ENCODE measurements at regions not wholly inside any gene's neighbourhood (a gene's known extent, or its start where the extent isn't known, plus 50 kb on each side); places are given as distances from the start of the nearest gene placed in this dataset.
A peak's percentile ranks its signal among the peaks of the same experiment; 100 is the strongest.

DNA sequence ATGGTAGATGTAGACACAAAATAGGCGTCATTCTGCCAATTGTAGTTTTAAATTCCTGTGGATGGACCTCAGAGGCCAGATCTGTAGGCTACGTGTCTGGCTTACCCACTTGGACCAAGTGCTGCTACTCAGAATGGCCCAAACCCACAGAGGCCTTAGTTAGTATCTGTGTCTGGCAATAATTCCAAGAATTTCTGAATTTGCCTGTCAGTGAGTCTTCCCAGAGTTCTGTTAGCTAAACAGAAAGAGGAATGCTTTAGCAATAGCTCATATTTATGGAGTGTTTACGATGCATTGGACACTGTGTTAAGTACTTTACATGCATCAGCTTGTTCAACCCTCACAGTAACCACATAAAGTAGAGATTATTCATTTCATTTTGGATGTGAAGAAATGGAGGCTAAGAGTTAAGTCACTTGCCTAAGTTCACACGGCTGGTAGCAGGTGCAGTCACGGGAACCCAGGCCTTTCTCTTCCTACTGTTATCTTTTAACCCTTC, 231.8 kb downstream of the PTEN start:
- Histone ChIP-seq H3K4me3 (no peak overlapping the region), H3F3A (ENCODE audit: insufficient read depth) (peaks cover 15% of the 10 kb centered on the region; the same call in 1 of the 2 replicates), H3K36me3 (ENCODE audit: low read depth) (no peaks in the 10 kb centered on the region), H3K79me2 (ENCODE audit: insufficient read depth) (no peaks in the 10 kb centered on the region), H3K27me3 (replicated peaks; ENCODE audit: insufficient read depth) (no peaks in the 10 kb centered on the region), H3K4me1 (ENCODE audit: insufficient read depth) (no peaks in the 10 kb centered on the region), H3K27ac (no peak overlapping the region), H3K4me2 (ENCODE audit: unreplicated experiment) (no peak overlapping the region), H3K9ac (no peak overlapping the region), H3K9me2 (ENCODE audit: insufficient read depth) (no peaks in the 10 kb centered on the region), H2AFZ (no peak overlapping the region), H4K20me1 (ENCODE audit: insufficient read depth) (no peaks in the 10 kb centered on the region), H3K9me3 (ENCODE audit: low read depth) (no peaks in the 10 kb centered on the region)
- DNase-seq: peak; percentile 67
- TF ChIP-seq EZH2phosphoT487 (IDR thresholded peaks at IDR 0.05; ENCODE audit: insufficient read depth, low read depth) (peak; percentile 100), EZH2 (IDR thresholded peaks at IDR 0.05; ENCODE audit: insufficient read depth, poor library complexity, severe bottlenecking) (no peak)
- in situ Hi-C loops (cut with MboI): no loop called here
- WGBS, 2 experiments (ENCODE audit: low coverage in 1 of 2, low lambda C conversion rate in 2 of 2, missing lambda C conversion rate in 2 of 2): 53 to 57% methylated on average over 5 of the region's 5 CpGs

- Histone ChIP-seq H3F3A (ENCODE audit: insufficient read depth) (peaks cover 15% of the 10 kb centered on the region; the same call in 1 of the 2 replicates), H3K9me3 (ENCODE audit: low read depth) (no peaks in the 10 kb centered on the region), H4K20me1 (ENCODE audit: insufficient read depth) (no peaks in the 10 kb centered on the region), H3K9me2 (ENCODE audit: insufficient read depth) (no peaks in the 10 kb centered on the region), H3K27ac (no peak overlapping the region), H3K4me3 (no peak overlapping the region), H3K79me2 (ENCODE audit: insufficient read depth) (no peaks in the 10 kb centered on the region), H3K4me2 (ENCODE audit: unreplicated experiment) (no peak overlapping the region), H3K9ac (no peak overlapping the region), H3K27me3 (replicated peaks; ENCODE audit: insufficient read depth) (no peaks in the 10 kb centered on the region), H3K36me3 (ENCODE audit: low read depth) (no peaks in the 10 kb centered on the region), H2AFZ (no peak overlapping the region), H3K4me1 (ENCODE audit: insufficient read depth) (no peaks in the 10 kb centered on the region)
- WGBS, 2 experiments (ENCODE audit: low coverage in 1 of 2, low lambda C conversion rate in 2 of 2, missing lambda C conversion rate in 2 of 2): 80 to 81% methylated on average over 9 of the region's 9 CpGs
- no peak for DNase-seq
- TF ChIP-seq EZH2phosphoT487 (IDR thresholded peaks at IDR 0.05; ENCODE audit: insufficient read depth, low read depth) (no peak), EZH2 (IDR thresholded peaks at IDR 0.05; ENCODE audit: insufficient read depth, poor library complexity, severe bottlenecking) (no peak)
- in situ Hi-C loops (cut with MboI): no loop called here
Observed at GRCh38 chr10:88095778-88096431, 232.5 kb downstream of the PTEN start.

DNA sequence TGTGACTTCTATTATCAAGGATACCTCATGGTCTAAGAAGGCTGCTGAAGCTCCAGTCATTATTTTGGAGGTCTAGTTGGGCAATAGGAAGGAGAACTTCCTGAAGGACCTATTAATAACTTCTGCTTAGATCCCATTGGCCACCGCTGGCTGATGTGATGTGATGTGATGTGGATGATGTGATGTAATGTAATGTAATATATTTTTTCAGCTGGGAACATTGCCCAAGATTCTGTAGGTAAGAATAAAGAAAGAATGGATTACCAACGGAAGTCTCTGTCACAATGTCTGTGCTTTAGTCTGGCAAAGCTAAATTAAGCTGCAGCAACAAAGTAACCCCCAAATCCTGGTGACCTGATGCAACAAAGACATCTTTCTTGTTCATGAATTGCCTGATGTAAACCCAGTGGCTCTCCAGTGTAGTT, 233.7 kb downstream of the PTEN start:
- H3K79me2 ChIP-seq (ENCODE audit: insufficient read depth): no peaks in the 10 kb centered on the region
- no peaks in the 10 kb centered on the region for H4K20me1 ChIP-seq (ENCODE audit: insufficient read depth)
- no peak overlapping the region for H3K4me3 ChIP-seq
- no peak for DNase-seq
- 94 to 100% methylated on average over 2 of the region's 2 CpGs for WGBS, 2 experiments (ENCODE audit: low coverage in 1 of 2, low lambda C conversion rate in 2 of 2, missing lambda C conversion rate in 2 of 2)
- no peaks in the 10 kb centered on the region for H3K4me1 ChIP-seq (ENCODE audit: insufficient read depth)
- peaks cover 21% of the 10 kb centered on the region; the same call in 1 of the 2 replicates for H3F3A ChIP-seq (ENCODE audit: insufficient read depth)
- no peak overlapping the region for H3K4me2 ChIP-seq (ENCODE audit: unreplicated experiment)
- H3K27me3 ChIP-seq (replicated peaks; ENCODE audit: insufficient read depth): no peaks in the 10 kb centered on the region
- H3K36me3 ChIP-seq (ENCODE audit: low read depth): no peaks in the 10 kb centered on the region
- no peaks in the 10 kb centered on the region for H3K9me3 ChIP-seq (ENCODE audit: low read depth)
- no peaks in the 10 kb centered on the region for H3K9me2 ChIP-seq (ENCODE audit: insufficient read depth)
- in situ Hi-C loops (cut with MboI): no loop called here
- TF ChIP-seq EZH2phosphoT487 (IDR thresholded peaks at IDR 0.05; ENCODE audit: insufficient read depth, low read depth): no peak
- no peak for TF ChIP-seq EZH2 (IDR thresholded peaks at IDR 0.05; ENCODE audit: insufficient read depth, poor library complexity, severe bottlenecking)
- H2AFZ ChIP-seq: no peak overlapping the region
- H3K27ac ChIP-seq: no peak overlapping the region
- no peak overlapping the region for H3K9ac ChIP-seq

- TF ChIP-seq EZH2phosphoT487 (IDR thresholded peaks at IDR 0.05; ENCODE audit: insufficient read depth, low read depth) (no peak), EZH2 (IDR thresholded peaks at IDR 0.05; ENCODE audit: insufficient read depth, poor library complexity, severe bottlenecking) (no peak)
Observed at GRCh38 chr10:88097536-88097935, 234.1 kb downstream of the PTEN start.

More at GRCh38 chr10:88097536-88097935, 234.1 kb downstream of the PTEN start:
- Histone ChIP-seq H4K20me1 (ENCODE audit: insufficient read depth) (no peaks in the 10 kb centered on the region), H3K36me3 (ENCODE audit: low read depth) (no peaks in the 10 kb centered on the region), H3K27me3 (replicated peaks; ENCODE audit: insufficient read depth) (no peaks in the 10 kb centered on the region), H3K4me3 (no peak overlapping the region), H3K27ac (no peak overlapping the region), H3K4me1 (ENCODE audit: insufficient read depth) (no peaks in the 10 kb centered on the region), H3K79me2 (ENCODE audit: insufficient read depth) (no peaks in the 10 kb centered on the region), H3K4me2 (ENCODE audit: unreplicated experiment) (no peak overlapping the region), H3K9me2 (ENCODE audit: insufficient read depth) (no peaks in the 10 kb centered on the region), H3F3A (ENCODE audit: insufficient read depth) (peaks cover 21% of the 10 kb centered on the region; the same call in 1 of the 2 replicates), H2AFZ (no peak overlapping the region), H3K9me3 (ENCODE audit: low read depth) (no peaks in the 10 kb centered on the region), H3K9ac (no peak overlapping the region)
- peak; percentile 22 for DNase-seq
- in situ Hi-C loops (cut with MboI): no loop called here
